Right cardiac atrium (tissue), 5 donors: ENCODE measurements at regions not wholly inside any gene's neighbourhood (a gene's known extent, or its start where the extent isn't known, plus 50 kb on each side); places are given as distances from the start of the nearest gene placed in this dataset.

Source experiments
- ATAC-seq, 2 donors: fragments of 200-7000 bp; cut with Tn5 transposase; one replicate each; pipeline versions ENCODE4 v1.8.0 to v1.9.1; 2020; ENCODE audit warnings: moderate library complexity in 2 of 2, mild to moderate bottlenecking in 1 of 2
- DNase-seq, 3 donors: peaks; one replicate each; pipeline ENCODE4 v3.0.0-alpha.2; 2020
- H3K27ac ChIP-seq: one replicate; pipeline ENCODE4 v1.5.1; 2013; ENCODE audit warnings: mild to moderate bottlenecking, low read length, control low read depth, moderate library complexity
- H3K27me3 ChIP-seq: one replicate; pipeline ENCODE4 v1.6.1; 2013; ENCODE audit not compliant: control insufficient read depth, insufficient read depth
- H3K4me1 ChIP-seq: one replicate; pipeline ENCODE4 v1.6.1; 2013; ENCODE audit warnings: low read length; ENCODE audit not compliant: control insufficient read depth, insufficient read depth
- H3K4me3 ChIP-seq: one replicate; pipeline ENCODE4 v1.5.1; 2013; ENCODE audit warnings: low read length, control low read depth
- H3K9me3 ChIP-seq: one replicate; pipeline ENCODE4 v1.6.1; 2013; ENCODE audit warnings: low read length; ENCODE audit not compliant: control insufficient read depth
- WGBS: extraction: QIAGEN DNeasy Blood & Tissue Kit; methylation state at CpG from one replicate; pipeline ENCODE4 v1.1.7; 2013; 5-methylcytosine and 5-hydroxymethylcytosine counted together
- intact Hi-C, 4 donors: fragments of 100-400 bp; cut with DNase I; formaldehyde crosslinking; loops; one replicate each; pipeline versions ENCODE4 v1.11.0 to v1.14.0; 2022 to 2023
- donor health status: healthy with polysubstance abuse.
- donor health status: DM: no; HTN: yes; CAD: no.
- donor health status: DM: no; HTN: no; CAD: no.
- donor health status: DM: no; HTN: yes; CAD: no; lungs with severe emphysema.
- donor health status: DM: yes; HTN: yes; CAD: no.

DNA sequence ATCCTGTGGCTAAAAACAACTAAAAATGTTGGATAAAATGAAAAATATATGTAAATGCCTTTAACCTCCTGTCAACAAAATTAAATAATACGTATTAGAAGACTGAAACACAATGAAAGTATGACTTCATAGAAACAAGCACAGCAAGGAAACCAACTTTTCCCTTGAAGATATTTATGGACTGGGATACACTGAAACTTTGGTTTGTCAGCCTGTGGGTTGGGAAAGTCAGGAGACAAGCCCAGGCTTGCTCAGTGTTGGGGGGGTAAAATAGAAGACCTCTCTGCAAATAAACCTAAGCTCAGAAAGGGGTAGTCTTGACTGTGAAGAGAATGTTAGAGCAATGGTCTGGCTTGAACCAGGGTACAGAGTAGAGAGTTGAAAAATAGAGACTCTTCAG is 454.5 kb downstream of the FBXO15 start:
- no peak for ATAC-seq
- intact Hi-C loops = no loop called here
- Histone ChIP-seq H3K4me1 (peaks cover 7% of the 10 kb centered on the region), H3K4me3 (no peak overlapping the region), H3K27ac (no peak overlapping the region), H3K27me3 (no peaks in the 10 kb centered on the region), H3K9me3 (no peaks in the 10 kb centered on the region)
- DNase-seq = no peak
- WGBS = 87% methylated on average over 1 of the region's 1 CpG

DNA sequence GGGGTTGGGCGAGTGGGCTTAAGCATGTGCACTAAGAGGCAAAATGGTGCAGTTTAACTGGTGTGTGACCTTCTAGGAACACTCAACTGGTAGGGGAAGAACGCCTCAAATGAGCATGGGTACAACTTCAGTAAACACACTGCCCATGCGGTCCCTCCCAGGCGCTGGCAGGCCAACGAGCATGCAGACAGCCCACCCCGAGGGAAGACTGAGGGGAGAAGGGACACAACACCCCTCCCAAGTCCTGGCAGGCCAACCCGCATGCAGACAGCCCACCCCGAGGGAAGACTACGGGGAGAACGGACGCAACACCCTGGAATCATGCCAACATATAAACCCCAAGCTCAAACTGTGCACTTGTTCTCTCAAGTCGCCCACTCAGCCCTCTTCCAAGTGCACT is 456.0 kb downstream of the FBXO15 start:
- H3K27ac ChIP-seq = no peak overlapping the region
- H3K9me3 ChIP-seq = no peaks in the 10 kb centered on the region
- DNase-seq (peak in 1 of 3 donors; percentile 21), ATAC-seq (no peak)
- no peak overlapping the region for H3K4me3 ChIP-seq
- intact Hi-C loops = no loop called here
- peaks cover 7% of the 10 kb centered on the region for H3K4me1 ChIP-seq
- WGBS = 82% methylated on average over 12 of the region's 12 CpGs
- no peaks in the 10 kb centered on the region for H3K27me3 ChIP-seq

DNA sequence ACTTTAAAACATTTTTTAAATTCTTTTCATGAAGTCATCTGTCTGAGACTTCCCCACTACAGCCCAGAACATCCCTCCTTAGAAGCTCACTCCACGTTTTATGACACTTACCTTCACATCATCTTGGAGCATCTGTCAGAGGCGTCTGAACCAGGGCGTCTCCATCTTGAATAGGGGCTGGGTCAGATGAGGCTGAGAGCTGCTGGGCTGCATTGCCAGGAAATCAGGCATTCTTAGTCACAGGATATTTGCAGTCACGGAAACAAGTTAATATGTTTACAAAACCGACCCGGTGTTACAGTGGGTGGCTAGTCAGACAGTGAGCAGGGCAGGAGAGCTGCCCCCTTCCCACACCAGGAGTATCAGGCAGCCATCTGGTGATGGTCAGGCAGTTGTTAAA is 456.5 kb downstream of the FBXO15 start:
- WGBS = 38% methylated on average over 6 of the region's 6 CpGs
- intact Hi-C loops = no loop called here
- Histone ChIP-seq H3K27ac (no peak overlapping the region), H3K9me3 (no peaks in the 10 kb centered on the region), H3K27me3 (no peaks in the 10 kb centered on the region), H3K4me3 (no peak overlapping the region), H3K4me1 (peaks cover 7% of the 10 kb centered on the region)
- ATAC-seq (peak in 1 of 2 donors; percentile 20), DNase-seq (peak in 1 of 3 donors; percentile 26)

DNA sequence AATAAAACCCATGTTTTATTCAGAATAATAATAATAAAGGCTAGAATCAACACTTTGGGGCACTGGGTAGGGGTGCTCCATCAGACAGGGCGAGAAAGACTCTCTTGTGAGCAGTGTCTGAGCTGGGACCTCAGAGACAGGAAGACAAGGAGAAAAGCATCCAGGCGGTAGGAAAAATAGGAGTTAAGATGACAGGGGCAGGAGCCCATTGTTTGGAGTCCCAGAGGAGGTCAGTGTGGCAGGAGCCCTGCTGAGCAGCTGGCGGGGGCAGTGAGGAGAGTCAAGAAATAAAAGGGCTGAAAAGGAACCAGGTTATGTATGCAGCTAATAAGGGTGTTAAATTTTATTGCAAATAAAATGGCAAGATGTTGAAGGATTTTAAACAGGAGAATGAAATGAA is 457.4 kb downstream of the FBXO15 start:
- 40% methylated on average over 3 of the region's 3 CpGs for WGBS
- Histone ChIP-seq H3K9me3 (no peaks in the 10 kb centered on the region), H3K4me1 (peaks cover 7% of the 10 kb centered on the region), H3K4me3 (no peak overlapping the region), H3K27me3 (no peaks in the 10 kb centered on the region), H3K27ac (no peak overlapping the region)
- ATAC-seq = no peak
- DNase-seq = no peak
- intact Hi-C loops = no loop called here

DNA sequence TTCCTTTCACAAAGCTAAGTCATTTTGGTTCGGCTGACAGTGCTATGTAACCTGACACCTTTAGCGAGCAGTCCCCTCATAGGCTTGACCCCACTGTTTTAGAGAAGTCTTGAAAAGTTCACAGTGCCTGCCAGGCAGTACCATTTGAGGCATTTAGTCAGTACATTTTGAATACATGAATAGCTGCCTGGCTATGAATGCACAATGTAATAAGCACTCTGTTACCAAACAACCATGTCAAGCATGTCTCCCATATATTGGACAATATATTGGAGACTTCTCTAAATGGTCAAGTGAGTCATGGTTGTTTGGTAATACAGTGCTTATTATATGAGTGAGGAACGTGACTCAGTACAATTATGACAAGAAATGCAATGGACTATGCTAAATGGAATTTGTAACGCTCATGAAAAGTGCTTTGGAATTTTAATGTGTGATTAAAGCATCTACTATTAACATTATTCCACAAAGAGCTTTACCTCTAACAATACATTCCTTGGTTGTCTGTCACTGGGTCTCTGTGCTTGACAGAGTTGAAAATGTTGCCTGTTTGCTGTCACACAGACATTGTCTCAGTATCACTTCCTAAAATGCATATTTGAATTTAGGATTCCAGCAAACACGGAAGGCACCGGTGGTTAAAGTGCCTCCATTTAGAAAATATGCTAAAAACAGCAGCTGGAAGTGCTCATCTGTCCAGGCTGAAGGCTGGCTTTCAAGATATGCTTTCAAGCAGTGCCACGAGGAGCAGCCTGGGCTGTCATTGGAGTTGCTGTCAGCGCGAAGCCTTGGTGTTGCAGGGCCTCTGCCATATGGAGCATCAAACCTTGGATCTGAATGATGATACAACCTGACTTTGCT is 458.6 kb downstream of the FBXO15 start:
- ATAC-seq = peak; percentile 58 to 84
- no peaks in the 10 kb centered on the region for H3K9me3 ChIP-seq
- peaks cover 7% of the 10 kb centered on the region for H3K4me1 ChIP-seq
- no peak overlapping the region for H3K27ac ChIP-seq
- H3K27me3 ChIP-seq = no peaks in the 10 kb centered on the region
- H3K4me3 ChIP-seq = no peak overlapping the region
- intact Hi-C loops = no loop called here
- DNase-seq = peak in 2 of 3 donors; percentile 48 to 55
- 38% methylated on average over 9 of the region's 9 CpGs for WGBS

DNA sequence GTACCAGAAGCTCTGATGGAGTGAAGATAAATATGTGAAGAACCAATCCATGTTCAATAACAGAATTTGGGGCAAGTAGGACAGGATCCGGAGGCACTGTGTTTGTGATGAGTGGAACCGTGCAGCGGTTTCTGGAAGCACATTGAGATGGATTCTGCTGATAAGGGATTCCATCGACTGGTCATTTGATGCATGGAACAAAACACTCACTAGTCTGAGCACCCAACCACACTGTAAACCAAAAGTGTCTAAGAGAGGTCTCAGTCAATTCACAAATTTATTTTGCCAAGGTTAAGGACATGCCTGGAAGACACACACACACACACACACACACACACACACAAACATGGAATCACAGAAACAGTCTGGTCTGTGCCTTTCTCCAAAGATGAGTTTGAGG is 459.5 kb downstream of the FBXO15 start:
- Histone ChIP-seq H3K4me3 (no peak overlapping the region), H3K4me1 (peaks cover 7% of the 10 kb centered on the region), H3K9me3 (no peaks in the 10 kb centered on the region), H3K27me3 (no peaks in the 10 kb centered on the region), H3K27ac (no peak overlapping the region)
- ATAC-seq (no peak), DNase-seq (no peak)
- intact Hi-C loops = no loop called here
- WGBS = 90% methylated on average over 4 of the region's 4 CpGs

DNA sequence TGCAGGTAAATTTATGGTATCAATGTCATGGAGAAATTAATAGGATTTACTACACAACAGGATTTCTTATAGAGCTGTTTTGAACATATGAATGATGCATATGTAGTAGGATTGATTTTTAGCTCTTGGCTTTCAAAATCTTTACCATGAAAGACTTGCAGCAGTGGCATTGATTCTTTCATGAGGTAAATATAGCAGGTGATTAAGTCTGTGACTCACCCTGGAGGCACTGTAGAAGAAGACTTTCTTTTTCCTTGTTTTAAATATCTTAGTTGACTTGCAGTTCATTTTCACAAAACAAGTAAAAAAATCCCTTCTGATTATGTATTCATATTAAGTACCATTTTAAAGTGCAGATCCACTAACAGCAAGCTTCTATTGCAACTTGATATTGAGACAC is 463.0 kb downstream of the FBXO15 start:
- no peak overlapping the region for H3K27ac ChIP-seq
- no peaks in the 10 kb centered on the region for H3K27me3 ChIP-seq
- peaks cover 2% of the 10 kb centered on the region for H3K4me1 ChIP-seq
- ATAC-seq (no peak), DNase-seq (no peak)
- intact Hi-C loops = no loop called here
- H3K4me3 ChIP-seq = no peak overlapping the region
- no peaks in the 10 kb centered on the region for H3K9me3 ChIP-seq

DNA sequence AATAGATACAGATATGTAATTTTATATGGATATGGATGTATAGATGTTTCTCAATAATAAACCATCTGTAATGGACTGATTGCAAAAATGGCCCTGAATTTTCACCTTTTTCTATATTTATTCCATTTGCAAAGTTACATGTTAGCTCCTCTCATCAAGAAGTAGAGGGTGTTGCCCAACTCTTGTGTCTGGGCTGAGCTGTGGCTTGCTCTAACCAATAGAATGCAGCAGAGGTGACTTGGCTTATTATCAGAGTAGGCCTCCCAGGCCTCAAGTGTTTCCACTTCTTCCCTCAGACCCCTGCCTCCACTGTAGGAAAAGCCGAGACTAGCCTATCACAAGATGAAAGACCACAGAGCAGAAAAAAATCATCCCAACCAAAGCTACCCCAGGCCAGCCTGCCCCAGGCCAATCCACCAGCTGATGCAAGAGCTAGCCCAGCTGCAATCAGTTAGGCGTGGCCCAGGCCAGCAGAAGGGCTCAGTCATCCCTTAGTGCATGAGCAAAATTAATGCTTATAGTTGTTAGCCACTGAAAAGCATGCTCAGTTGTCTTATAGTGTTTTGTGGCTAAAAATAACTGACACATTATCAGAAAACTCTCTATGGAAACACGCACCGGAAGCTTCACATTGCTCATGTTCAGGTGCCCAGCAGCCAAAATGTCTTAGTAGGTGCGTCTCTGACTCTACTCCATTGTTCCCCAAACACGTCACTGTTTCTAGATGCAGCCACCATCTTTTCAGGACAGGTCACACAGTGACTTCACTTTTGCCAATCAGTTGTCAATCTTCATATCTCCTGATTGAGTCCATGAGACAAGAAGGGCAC is 464.0 kb downstream of the FBXO15 start:
- WGBS = 82% methylated on average over 6 of the region's 6 CpGs
- H3K4me3 ChIP-seq = no peak overlapping the region

DNA sequence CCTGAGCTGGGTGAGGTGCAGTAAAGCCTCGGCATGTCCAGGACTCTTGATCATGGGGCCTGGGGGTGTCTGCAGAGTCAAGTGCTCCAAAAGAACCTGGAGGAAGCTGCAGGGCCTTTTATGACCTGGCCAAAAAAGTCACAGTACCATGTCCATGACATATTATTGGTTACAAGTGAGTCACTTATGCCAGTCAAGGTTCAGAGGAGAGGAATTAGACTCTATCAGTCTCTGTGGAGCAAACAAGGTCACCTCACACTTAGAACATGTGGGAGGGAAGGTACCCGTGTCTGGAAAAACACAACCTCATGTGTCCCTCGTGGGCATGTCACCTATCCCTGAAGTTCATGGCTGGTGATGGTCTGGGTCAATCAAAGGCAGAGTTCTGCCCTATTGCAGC is 465.7 kb downstream of the FBXO15 start:
- Histone ChIP-seq H3K4me3 (no peak overlapping the region), H3K27me3 (no peaks in the 10 kb centered on the region), H3K4me1 (no peaks in the 10 kb centered on the region), H3K27ac (no peak overlapping the region), H3K9me3 (no peaks in the 10 kb centered on the region)
- DNase-seq = no peak
- ATAC-seq = no peak
- intact Hi-C loops = no loop called here
- WGBS = 74% methylated on average over 3 of the region's 3 CpGs

More for the DNA sequence above, 464.0 kb downstream of the FBXO15 start:
- no peak for DNase-seq
- ATAC-seq = no peak
- Histone ChIP-seq H3K27me3 (no peaks in the 10 kb centered on the region), H3K4me1 (no peaks in the 10 kb centered on the region), H3K9me3 (no peaks in the 10 kb centered on the region), H3K27ac (no peak overlapping the region)
- intact Hi-C loops = no loop called here

DNA sequence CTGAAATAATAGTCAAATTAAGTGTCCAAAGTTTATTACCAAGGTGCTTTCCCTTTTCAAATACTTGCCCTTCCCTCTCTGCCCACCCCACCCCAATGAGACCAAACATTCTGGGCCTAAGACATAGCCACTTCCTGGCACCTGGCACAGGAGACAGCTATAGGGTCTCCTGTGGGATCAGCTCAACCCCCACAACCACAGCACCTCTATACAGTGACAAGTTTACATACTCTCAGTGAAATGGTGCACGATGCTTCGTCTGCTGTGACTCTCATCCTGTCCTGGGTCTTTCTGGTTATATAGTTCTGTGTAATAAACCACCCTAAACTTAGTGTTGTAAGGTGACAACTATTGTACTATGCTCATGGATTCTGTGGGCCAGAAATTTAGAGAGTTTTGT is 466.2 kb downstream of the FBXO15 start:
- Histone ChIP-seq H3K27ac (no peak overlapping the region), H3K27me3 (no peaks in the 10 kb centered on the region), H3K4me1 (no peaks in the 10 kb centered on the region), H3K4me3 (no peak overlapping the region), H3K9me3 (no peaks in the 10 kb centered on the region)
- intact Hi-C loops = no loop called here
- 95% methylated on average over 2 of the region's 2 CpGs for whole genome bisulfite sequencing
- ATAC-seq (peak in 1 of 2 donors; percentile 25), DNase-seq (no peak)

DNA sequence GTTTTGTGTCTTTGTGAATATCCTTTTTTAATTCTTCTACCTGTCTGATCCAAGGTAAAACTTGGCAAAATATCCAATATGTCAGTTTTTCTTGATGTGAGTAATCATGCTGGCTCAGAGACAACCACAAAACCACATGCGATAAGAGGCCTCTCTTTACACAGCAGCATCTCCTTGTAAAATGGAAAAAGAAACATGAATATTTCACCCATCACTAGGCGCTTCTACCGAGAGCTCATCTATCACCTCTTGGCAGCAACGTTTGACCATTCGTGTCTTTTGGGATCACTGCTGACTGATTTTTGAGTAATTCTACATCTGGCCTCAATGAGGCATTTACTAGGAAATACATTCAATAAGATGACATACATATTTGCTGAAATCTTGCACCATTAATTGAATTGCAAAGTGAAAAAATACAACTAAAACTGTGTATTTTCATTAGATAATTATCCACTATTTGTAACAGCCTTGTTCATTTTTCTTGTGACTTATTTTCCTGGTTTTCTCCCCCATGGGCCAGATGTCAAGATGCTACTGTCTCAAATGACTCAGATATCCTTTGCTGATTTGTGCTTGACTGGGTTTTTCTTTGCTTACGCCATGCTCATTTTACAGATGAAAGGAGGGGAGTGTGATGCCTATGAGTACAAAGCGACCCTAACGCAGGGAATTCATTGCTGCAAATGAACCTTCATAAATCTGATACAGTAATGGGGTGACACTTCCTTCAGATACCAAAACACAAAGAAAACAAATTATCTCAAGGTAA is 467.5 kb downstream of the FBXO15 start:
- Histone ChIP-seq H3K9me3 (no peaks in the 10 kb centered on the region), H3K27ac (no peak overlapping the region), H3K4me3 (no peak overlapping the region), H3K4me1 (no peaks in the 10 kb centered on the region), H3K27me3 (no peaks in the 10 kb centered on the region)
- WGBS = 77% methylated on average over 8 of the region's 8 CpGs
- ATAC-seq = no peak
- intact Hi-C loops = no loop called here
- no peak for DNase-seq
